ENCODE measurements at regions not wholly inside any gene's neighbourhood (a gene's known extent, or its start where the extent isn't known, plus 50 kb on each side); places are given as distances from the start of the nearest gene placed in this dataset.

- no peak overlapping the region for H3K4me3 ChIP-seq (ENCODE audit: low read length in 2 of 2)
- DNase-seq (ENCODE audit: low read depth in 6 of 9, low spot score in 9 of 9), result no peak
- H3K36me3 ChIP-seq (ENCODE audit: control insufficient read depth in 2 of 2, insufficient read depth in 2 of 2, low read length in 1 of 2), result no peaks in the 10 kb centered on the region
- H3K27me3 ChIP-seq (ENCODE audit: control insufficient read depth in 2 of 2, insufficient read depth in 1 of 2, low read length in 1 of 2), result peaks cover 0 to 2% of the 10 kb centered on the region in 2 donors
- no peaks in the 10 kb centered on the region for H3K4me1 ChIP-seq (ENCODE audit: control insufficient read depth in 2 of 2, insufficient read depth in 2 of 2, low read length in 2 of 2)
- H3K27ac ChIP-seq (ENCODE audit: low read depth in 1 of 2, low read length in 1 of 2), result no peak overlapping the region
- H3K9me3 ChIP-seq (ENCODE audit: control insufficient read depth in 2 of 2, insufficient read depth in 1 of 2, low read length in 1 of 2), result no peaks in the 10 kb centered on the region
- 96% methylated on average over 3 of the region's 3 CpGs for WGBS
Observed at GRCh38 chr20:57988422-57988821, 240.0 kb downstream of the ANKRD60 start.

DNA sequence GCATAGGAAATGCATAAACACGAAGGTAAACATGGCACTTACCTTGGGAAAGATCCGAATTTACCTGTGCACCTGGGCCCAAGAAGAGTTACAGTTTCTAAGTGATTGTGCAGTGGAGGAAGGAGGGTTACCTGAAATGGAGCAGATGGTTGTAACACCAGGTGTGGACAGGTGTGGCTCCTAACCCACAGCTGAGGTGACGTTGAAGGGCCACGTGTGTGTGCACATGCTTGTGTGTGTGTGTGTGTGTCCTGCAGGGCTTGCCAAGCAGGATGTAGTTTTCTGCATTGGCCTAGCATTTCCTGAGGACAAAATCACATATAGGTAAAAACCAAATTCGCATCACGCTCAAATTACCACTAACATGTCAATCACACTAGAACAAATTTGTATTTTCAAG lies 240.8 kb downstream of the ANKRD60 start:
- Histone ChIP-seq H3K4me3 (ENCODE audit: low read length in 2 of 2) (no peak overlapping the region), H3K36me3 (ENCODE audit: control insufficient read depth in 2 of 2, insufficient read depth in 2 of 2, low read length in 1 of 2) (no peaks in the 10 kb centered on the region), H3K4me1 (ENCODE audit: control insufficient read depth in 2 of 2, insufficient read depth in 2 of 2, low read length in 2 of 2) (no peaks in the 10 kb centered on the region), H3K9me3 (ENCODE audit: control insufficient read depth in 2 of 2, insufficient read depth in 1 of 2, low read length in 1 of 2) (no peaks in the 10 kb centered on the region), H3K27me3 (ENCODE audit: control insufficient read depth in 2 of 2, insufficient read depth in 1 of 2, low read length in 1 of 2) (peaks cover 0 to 1% of the 10 kb centered on the region in 2 donors), H3K27ac (ENCODE audit: low read depth in 1 of 2, low read length in 1 of 2) (no peak overlapping the region)
- DNase-seq (ENCODE audit: low read depth in 6 of 9, low spot score in 9 of 9), result no peak
- WGBS, result 93% methylated on average over 6 of the region's 6 CpGs

GRCh38 chr20:57986666-57987065 lies 241.8 kb downstream of the ANKRD60 start:
- H3K27me3 ChIP-seq (ENCODE audit: control insufficient read depth in 2 of 2, insufficient read depth in 1 of 2, low read length in 1 of 2), result no peaks in the 10 kb centered on the region
- H3K4me1 ChIP-seq (ENCODE audit: control insufficient read depth in 2 of 2, insufficient read depth in 2 of 2, low read length in 2 of 2), result no peaks in the 10 kb centered on the region
- no peaks in the 10 kb centered on the region for H3K36me3 ChIP-seq (ENCODE audit: control insufficient read depth in 2 of 2, insufficient read depth in 2 of 2, low read length in 1 of 2)
- no peak overlapping the region for H3K27ac ChIP-seq (ENCODE audit: low read depth in 1 of 2, low read length in 1 of 2)
- no peak for DNase-seq (ENCODE audit: low read depth in 6 of 9, low spot score in 9 of 9)
- no peak overlapping the region for H3K4me3 ChIP-seq (ENCODE audit: low read length in 2 of 2)
- no peaks in the 10 kb centered on the region for H3K9me3 ChIP-seq (ENCODE audit: control insufficient read depth in 2 of 2, insufficient read depth in 1 of 2, low read length in 1 of 2)
- WGBS, result 92% methylated on average over 6 of the region's 6 CpGs

DNA sequence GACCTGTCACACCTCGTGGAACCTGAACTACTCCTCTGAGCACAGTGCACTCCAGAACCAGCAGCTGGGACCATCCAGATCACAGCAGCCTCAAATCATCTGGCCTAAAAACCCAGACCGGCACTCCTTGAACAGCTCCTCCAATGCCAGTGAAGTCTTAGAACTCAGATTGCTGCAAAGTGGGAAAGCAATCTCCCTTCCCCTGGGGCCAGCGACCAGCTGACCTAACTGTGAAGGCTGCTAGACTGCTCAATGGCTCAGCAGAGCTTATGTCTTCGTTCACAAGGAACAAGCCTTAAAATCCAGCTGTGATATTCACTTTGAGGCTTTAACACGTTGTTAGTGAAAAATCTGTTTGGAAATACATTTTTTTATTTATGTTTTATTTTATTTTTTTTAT lies 243.2 kb downstream of the ANKRD60 start:
- no peaks in the 10 kb centered on the region for H3K4me1 ChIP-seq (ENCODE audit: control insufficient read depth in 2 of 2, insufficient read depth in 2 of 2, low read length in 2 of 2)
- H3K4me3 ChIP-seq (ENCODE audit: low read length in 2 of 2), result no peak overlapping the region
- H3K9me3 ChIP-seq (ENCODE audit: control insufficient read depth in 2 of 2, insufficient read depth in 1 of 2, low read length in 1 of 2), result no peaks in the 10 kb centered on the region
- no peak for DNase-seq (ENCODE audit: low read depth in 6 of 9, low spot score in 9 of 9)
- H3K27ac ChIP-seq (ENCODE audit: low read depth in 1 of 2, low read length in 1 of 2), result no peak overlapping the region
- no peaks in the 10 kb centered on the region for H3K36me3 ChIP-seq (ENCODE audit: control insufficient read depth in 2 of 2, insufficient read depth in 2 of 2, low read length in 1 of 2)
- no peaks in the 10 kb centered on the region for H3K27me3 ChIP-seq (ENCODE audit: control insufficient read depth in 2 of 2, insufficient read depth in 1 of 2, low read length in 1 of 2)
- WGBS, result 77% methylated on average over 5 of the region's 5 CpGs

DNA sequence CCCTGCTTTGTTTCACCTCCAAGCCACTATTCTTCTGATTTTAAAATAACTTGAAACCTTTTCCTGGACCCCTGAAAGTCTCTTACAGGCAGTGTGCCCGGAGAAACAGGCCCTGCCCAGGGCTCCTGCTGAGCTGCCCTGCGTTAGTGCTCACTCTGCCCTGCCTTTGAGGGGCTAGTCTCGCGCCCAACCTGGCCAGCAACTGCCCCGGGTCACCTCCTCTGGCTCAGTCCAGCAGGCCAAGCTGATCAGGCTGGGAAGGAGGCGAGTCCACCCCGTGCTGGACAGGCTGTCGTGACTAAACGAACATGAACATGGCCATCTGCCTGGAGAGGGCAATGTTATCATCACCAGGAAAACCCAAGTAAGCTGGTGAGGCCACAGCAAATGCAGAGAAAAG lies 245.4 kb downstream of the ANKRD60 start:
- 91% methylated on average over 9 of the region's 9 CpGs for whole genome bisulfite sequencing
- Histone ChIP-seq H3K36me3 (ENCODE audit: control insufficient read depth in 2 of 2, insufficient read depth in 2 of 2, low read length in 1 of 2) (no peaks in the 10 kb centered on the region), H3K9me3 (ENCODE audit: control insufficient read depth in 2 of 2, insufficient read depth in 1 of 2, low read length in 1 of 2) (no peaks in the 10 kb centered on the region), H3K27ac (ENCODE audit: low read depth in 1 of 2, low read length in 1 of 2) (no peak overlapping the region), H3K4me1 (ENCODE audit: control insufficient read depth in 2 of 2, insufficient read depth in 2 of 2, low read length in 2 of 2) (no peaks in the 10 kb centered on the region), H3K27me3 (ENCODE audit: control insufficient read depth in 2 of 2, insufficient read depth in 1 of 2, low read length in 1 of 2) (no peaks in the 10 kb centered on the region), H3K4me3 (ENCODE audit: low read length in 2 of 2) (no peak overlapping the region)
- no peak for DNase-seq (ENCODE audit: low read depth in 6 of 9, low spot score in 9 of 9)

- DNase-seq (ENCODE audit: low read depth in 6 of 9, low spot score in 9 of 9), result no peak
- 82% methylated on average over 8 of the region's 8 CpGs for WGBS
- Histone ChIP-seq H3K36me3 (ENCODE audit: control insufficient read depth in 2 of 2, insufficient read depth in 2 of 2, low read length in 1 of 2) (no peaks in the 10 kb centered on the region), H3K4me3 (ENCODE audit: low read length in 2 of 2) (no peak overlapping the region), H3K9me3 (ENCODE audit: control insufficient read depth in 2 of 2, insufficient read depth in 1 of 2, low read length in 1 of 2) (no peaks in the 10 kb centered on the region), H3K27me3 (ENCODE audit: control insufficient read depth in 2 of 2, insufficient read depth in 1 of 2, low read length in 1 of 2) (no peaks in the 10 kb centered on the region), H3K27ac (ENCODE audit: low read depth in 1 of 2, low read length in 1 of 2) (no peak overlapping the region), H3K4me1 (ENCODE audit: control insufficient read depth in 2 of 2, insufficient read depth in 2 of 2, low read length in 2 of 2) (no peaks in the 10 kb centered on the region)
Observed at GRCh38 chr20:57980506-57980905, 247.9 kb downstream of the ANKRD60 start.

- no peaks in the 10 kb centered on the region for H3K4me1 ChIP-seq (ENCODE audit: control insufficient read depth in 2 of 2, insufficient read depth in 2 of 2, low read length in 2 of 2)
- H3K27me3 ChIP-seq (ENCODE audit: control insufficient read depth in 2 of 2, insufficient read depth in 1 of 2, low read length in 1 of 2), result no peaks in the 10 kb centered on the region
- no peak overlapping the region for H3K27ac ChIP-seq (ENCODE audit: low read depth in 1 of 2, low read length in 1 of 2)
- WGBS, result 89% methylated on average over 7 of the region's 7 CpGs
- no peak overlapping the region for H3K4me3 ChIP-seq (ENCODE audit: low read length in 2 of 2)
- no peaks in the 10 kb centered on the region for H3K9me3 ChIP-seq (ENCODE audit: control insufficient read depth in 2 of 2, insufficient read depth in 1 of 2, low read length in 1 of 2)
- H3K36me3 ChIP-seq (ENCODE audit: control insufficient read depth in 2 of 2, insufficient read depth in 2 of 2, low read length in 1 of 2), result no peaks in the 10 kb centered on the region
- no peak for DNase-seq (ENCODE audit: low read depth in 6 of 9, low spot score in 9 of 9)
Observed at GRCh38 chr20:57977569-57977968, 250.9 kb downstream of the ANKRD60 start.

DNA sequence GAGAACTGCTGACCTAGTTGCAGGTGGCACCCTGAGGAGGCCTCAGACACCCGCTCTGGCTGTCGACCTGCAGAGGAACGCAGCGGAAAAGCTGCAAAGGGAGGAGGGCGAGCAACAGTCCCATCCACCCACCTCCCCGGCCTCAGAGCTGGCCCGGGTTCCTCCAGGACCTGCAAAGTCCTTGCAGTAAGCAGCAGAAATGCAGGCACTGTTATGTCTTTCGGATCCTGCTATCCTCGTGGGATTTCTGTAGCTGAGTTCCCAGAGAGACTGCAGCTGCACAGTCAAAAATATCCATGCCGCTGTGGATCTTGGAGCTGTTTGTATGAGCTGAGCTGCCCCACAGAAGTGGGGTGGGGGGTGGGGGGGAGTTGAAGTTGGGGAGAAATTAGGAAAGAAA lies 251.3 kb downstream of the ANKRD60 start:
- DNase-seq (ENCODE audit: low read depth in 6 of 9, low spot score in 9 of 9), result no peak
- no peak overlapping the region for H3K4me3 ChIP-seq (ENCODE audit: low read length in 2 of 2)
- H3K27me3 ChIP-seq (ENCODE audit: control insufficient read depth in 2 of 2, insufficient read depth in 1 of 2, low read length in 1 of 2), result no peaks in the 10 kb centered on the region
- H3K36me3 ChIP-seq (ENCODE audit: control insufficient read depth in 2 of 2, insufficient read depth in 2 of 2, low read length in 1 of 2), result no peaks in the 10 kb centered on the region
- WGBS, result 95% methylated on average over 10 of the region's 10 CpGs
- no peaks in the 10 kb centered on the region for H3K4me1 ChIP-seq (ENCODE audit: control insufficient read depth in 2 of 2, insufficient read depth in 2 of 2, low read length in 2 of 2)
- H3K27ac ChIP-seq (ENCODE audit: low read depth in 1 of 2, low read length in 1 of 2), result no peak overlapping the region
- H3K9me3 ChIP-seq (ENCODE audit: control insufficient read depth in 2 of 2, insufficient read depth in 1 of 2, low read length in 1 of 2), result no peaks in the 10 kb centered on the region

- Histone ChIP-seq H3K4me1 (ENCODE audit: control insufficient read depth in 2 of 2, insufficient read depth in 2 of 2, low read length in 2 of 2) (no peaks in the 10 kb centered on the region), H3K27me3 (ENCODE audit: control insufficient read depth in 2 of 2, insufficient read depth in 1 of 2, low read length in 1 of 2) (no peaks in the 10 kb centered on the region), H3K27ac (ENCODE audit: low read depth in 1 of 2, low read length in 1 of 2) (no peak overlapping the region), H3K9me3 (ENCODE audit: control insufficient read depth in 2 of 2, insufficient read depth in 1 of 2, low read length in 1 of 2) (no peaks in the 10 kb centered on the region), H3K36me3 (ENCODE audit: control insufficient read depth in 2 of 2, insufficient read depth in 2 of 2, low read length in 1 of 2) (no peaks in the 10 kb centered on the region), H3K4me3 (ENCODE audit: low read length in 2 of 2) (no peak overlapping the region)
- 95% methylated on average over 3 of the region's 3 CpGs for WGBS
- DNase-seq (ENCODE audit: low read depth in 6 of 9, low spot score in 9 of 9), result no peak
Observed at GRCh38 chr20:57974863-57975262, 253.6 kb downstream of the ANKRD60 start.

GRCh38 chr20:57973886-57974285 lies 254.6 kb downstream of the ANKRD60 start:
- no peak for DNase-seq (ENCODE audit: low read depth in 6 of 9, low spot score in 9 of 9)
- WGBS, result 80% methylated on average over 3 of the region's 3 CpGs
- Histone ChIP-seq H3K4me1 (ENCODE audit: control insufficient read depth in 2 of 2, insufficient read depth in 2 of 2, low read length in 2 of 2) (no peaks in the 10 kb centered on the region), H3K27me3 (ENCODE audit: control insufficient read depth in 2 of 2, insufficient read depth in 1 of 2, low read length in 1 of 2) (no peaks in the 10 kb centered on the region), H3K9me3 (ENCODE audit: control insufficient read depth in 2 of 2, insufficient read depth in 1 of 2, low read length in 1 of 2) (no peaks in the 10 kb centered on the region), H3K36me3 (ENCODE audit: control insufficient read depth in 2 of 2, insufficient read depth in 2 of 2, low read length in 1 of 2) (no peaks in the 10 kb centered on the region), H3K27ac (ENCODE audit: low read depth in 1 of 2, low read length in 1 of 2) (no peak overlapping the region), H3K4me3 (ENCODE audit: low read length in 2 of 2) (no peak overlapping the region)

Measured in thymus (tissue), 11 donors.